NB4 (cell line): ENCODE measurements at regions not wholly inside any gene's neighbourhood (a gene's known extent, or its start where the extent isn't known, plus 50 kb on each side); places are given as distances from the start of the nearest gene placed in this dataset.

Experiments used
- CTCF ChIP-seq: IDR thresholded peaks from one replicate; pipeline ENCODE4 v1.5.1; 2012; ENCODE audit warnings: low read depth, low read length
- MYC ChIP-seq: IDR thresholded peaks from 2 replicates; pipeline ENCODE4 v1.6.1; 2011; ENCODE audit warnings: low read depth, low read length
- POLR2A ChIP-seq: IDR thresholded peaks from 2 replicates; pipeline ENCODE4 v1.6.1; 2011; ENCODE audit warnings: mild to moderate bottlenecking; ENCODE audit not compliant: insufficient read length; ENCODE audit errors: extremely low read depth
- TF ChIP-seq, protein P1 (sequence below): IDR thresholded peaks from 2 replicates; pipeline ENCODE4 v1.6.1; 2011; ENCODE audit warnings: low read depth, low read length

DNA sequence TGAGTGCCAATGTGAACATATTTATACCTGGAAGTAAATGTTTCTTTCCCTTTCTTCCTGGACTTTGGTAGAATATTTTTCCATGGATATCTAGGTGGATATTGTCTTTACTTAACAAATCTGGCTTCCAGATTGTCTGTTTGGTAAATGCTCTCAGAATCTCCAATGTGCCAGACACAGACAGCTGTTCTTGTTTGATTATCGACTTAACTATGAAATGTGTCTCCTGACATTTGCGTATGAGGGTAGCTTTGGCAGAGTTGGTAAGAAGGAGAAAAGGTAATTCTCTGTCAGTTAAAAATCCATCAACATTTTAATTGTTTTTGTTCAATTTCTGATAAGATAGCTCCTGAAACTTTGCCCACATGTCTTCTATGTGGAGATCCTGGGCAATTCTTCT, 196.4 kb upstream of the NUDT12 start:
- TF ChIP-seq, protein P1, sequence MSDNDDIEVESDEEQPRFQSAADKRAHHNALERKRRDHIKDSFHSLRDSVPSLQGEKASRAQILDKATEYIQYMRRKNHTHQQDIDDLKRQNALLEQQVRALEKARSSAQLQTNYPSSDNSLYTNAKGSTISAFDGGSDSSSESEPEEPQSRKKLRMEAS = no peak
- TF ChIP-seq CTCF (no peak), POLR2A (no peak), MYC (no peak)
